PC-3 (cell line): ENCODE measurements at regions not wholly inside any gene's neighbourhood (a gene's known extent, or its start where the extent isn't known, plus 50 kb on each side); places are given as distances from the start of the nearest gene placed in this dataset.

ENCODE experiments used
- CTCF ChIP-seq: fragments of 300-600 bp; sonication (generic); conservative IDR thresholded peaks from 2 replicates; pipeline ENCODE4 v1.5.1; 2017; ENCODE audit warnings: antibody characterized with exemption, low read depth, mild to moderate bottlenecking, low read length
- EZH2phosphoT487 ChIP-seq: fragments of 300-600 bp; sonication (generic); IDR thresholded peaks from 2 replicates; pipeline ENCODE4 v1.6.1; 2018; ENCODE audit warnings: mild to moderate bottlenecking, antibody characterized with exemption, low read length, borderline replicate concordance

- no peak for TF ChIP-seq CTCF
- no peak for TF ChIP-seq EZH2phosphoT487
Observed at GRCh38 chr18:11293794-11294193, 144.4 kb upstream of the PIEZO2 start.
